Activated B cell treated with CpG ODN at 0.5 μM for 24 hours (primary cell): ENCODE measurements at regions not wholly inside any gene's neighbourhood (a gene's known extent, or its start where the extent isn't known, plus 50 kb on each side); places are given as distances from the start of the nearest gene placed in this dataset.

Source experiments
- ATAC-seq: fragments of 200-7000 bp; cut with Tn5 transposase; one replicate; pipeline ENCODE4 v1.10.0; 2021; ENCODE audit warnings: low read depth, mild to moderate bottlenecking, moderate library complexity
- CTCF ChIA-PET: fragments of 350-600 bp; sonication (Branson Sonifier 250); formaldehyde crosslinking; loops from one replicate; lab custom pipeline; 2021; ENCODE audit warnings: antibody characterized with exemption; lab: Charles Lee
- POLR2A ChIA-PET: fragments of 350-600 bp; sonication (Branson Sonifier 250); formaldehyde crosslinking; loops from one replicate; lab custom pipeline; 2021; ENCODE audit warnings: antibody characterized with exemption; lab: Charles Lee
- DNase-seq: peaks from one replicate; pipeline ENCODE4 v3.0.0; 2022
- H3K27ac Mint-ChIP-seq: one replicate; pipeline ENCODE4 v1.8.0; 2020; ENCODE audit warnings: mixed read lengths
- H3K27me3 Mint-ChIP-seq: one replicate; pipeline ENCODE4 v1.8.0; 2021; ENCODE audit warnings: mixed read lengths
- H3K36me3 Mint-ChIP-seq: one replicate; pipeline ENCODE4 v1.8.0; 2021; ENCODE audit warnings: low read depth, mixed read lengths
- H3K4me1 Mint-ChIP-seq: one replicate; pipeline ENCODE4 v1.8.0; 2021; ENCODE audit warnings: mixed read lengths
- H3K4me3 Mint-ChIP-seq: one replicate; pipeline ENCODE4 v1.8.0; 2020; ENCODE audit warnings: mild to moderate bottlenecking, mixed read lengths
- H3K9me3 Mint-ChIP-seq: one replicate; pipeline ENCODE4 v1.8.0; 2020; ENCODE audit warnings: mixed read lengths
- intact Hi-C: fragments of 100-400 bp; cut with micrococcal nuclease; formaldehyde crosslinking; loops from one replicate; pipeline ENCODE4 v1.15.1; 2024
- TF ChIP-seq, protein P1 (sequence below): fragments of 200-600 bp; IDR thresholded peaks from one replicate; pipeline ENCODE4 v1.8.0; 2022; ENCODE audit warnings: antibody characterized with exemption, mild to moderate bottlenecking

DNA sequence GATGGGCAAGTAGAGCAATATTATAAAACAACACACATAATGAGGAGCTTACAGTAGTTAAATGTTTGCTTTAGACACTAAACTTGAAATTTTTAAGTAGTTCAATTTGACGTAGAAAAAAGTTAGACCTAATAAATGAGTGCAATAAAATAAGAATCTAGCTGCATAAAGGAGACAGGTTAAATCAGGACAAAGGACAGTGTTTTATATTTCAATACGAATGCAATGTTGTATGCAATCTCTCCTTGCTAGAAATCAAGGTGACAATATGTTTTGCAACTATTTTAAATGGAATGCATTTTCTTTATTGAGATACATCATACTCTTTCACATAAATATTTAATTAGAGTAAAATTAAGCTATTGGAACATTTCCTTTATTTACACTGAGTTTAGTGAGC lies 267.9 kb downstream of the CASP12 start:
- Mint-ChIP-seq H3K9me3 (no peaks in the 10 kb centered on the region), H3K4me1 (no peaks in the 10 kb centered on the region), H3K36me3 (no peaks in the 10 kb centered on the region), H3K27ac (no peak overlapping the region), H3K27me3 (peaks cover 1% of the 10 kb centered on the region), H3K4me3 (no peak overlapping the region)
- POLR2A ChIA-PET = no interaction called here
- TF ChIP-seq, protein P1, sequence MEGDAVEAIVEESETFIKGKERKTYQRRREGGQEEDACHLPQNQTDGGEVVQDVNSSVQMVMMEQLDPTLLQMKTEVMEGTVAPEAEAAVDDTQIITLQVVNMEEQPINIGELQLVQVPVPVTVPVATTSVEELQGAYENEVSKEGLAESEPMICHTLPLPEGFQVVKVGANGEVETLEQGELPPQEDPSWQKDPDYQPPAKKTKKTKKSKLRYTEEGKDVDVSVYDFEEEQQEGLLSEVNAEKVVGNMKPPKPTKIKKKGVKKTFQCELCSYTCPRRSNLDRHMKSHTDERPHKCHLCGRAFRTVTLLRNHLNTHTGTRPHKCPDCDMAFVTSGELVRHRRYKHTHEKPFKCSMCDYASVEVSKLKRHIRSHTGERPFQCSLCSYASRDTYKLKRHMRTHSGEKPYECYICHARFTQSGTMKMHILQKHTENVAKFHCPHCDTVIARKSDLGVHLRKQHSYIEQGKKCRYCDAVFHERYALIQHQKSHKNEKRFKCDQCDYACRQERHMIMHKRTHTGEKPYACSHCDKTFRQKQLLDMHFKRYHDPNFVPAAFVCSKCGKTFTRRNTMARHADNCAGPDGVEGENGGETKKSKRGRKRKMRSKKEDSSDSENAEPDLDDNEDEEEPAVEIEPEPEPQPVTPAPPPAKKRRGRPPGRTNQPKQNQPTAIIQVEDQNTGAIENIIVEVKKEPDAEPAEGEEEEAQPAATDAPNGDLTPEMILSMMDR = no peak
- DNase-seq (no peak), ATAC-seq (no peak)
- CTCF ChIA-PET = no interaction called here
- intact Hi-C loops = no loop called here

DNA sequence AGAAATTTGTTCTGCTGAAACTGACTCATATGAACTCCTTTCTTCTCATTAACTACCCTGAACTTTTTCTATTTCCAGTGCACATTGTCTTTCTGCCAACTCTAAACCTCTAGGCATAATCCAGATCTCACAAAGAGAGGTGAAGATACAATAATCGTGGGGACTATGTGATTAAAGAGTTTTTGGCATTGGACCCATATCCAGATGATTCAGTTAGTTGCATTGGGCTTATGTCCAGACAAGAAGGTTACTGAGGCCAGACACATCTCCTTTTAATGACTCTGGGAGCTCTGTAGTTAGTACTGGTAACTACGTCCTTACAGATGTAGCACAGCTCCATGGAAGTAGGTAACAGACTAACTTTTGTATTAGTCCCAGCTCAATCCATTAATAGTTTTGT lies 273.0 kb downstream of the CASP12 start:
- TF ChIP-seq, protein P1 = no peak
- ATAC-seq (no peak), DNase-seq (no peak)
- Mint-ChIP-seq H3K27me3 (peaks cover under 1% of the 10 kb centered on the region), H3K9me3 (no peaks in the 10 kb centered on the region), H3K4me3 (no peak overlapping the region), H3K36me3 (no peaks in the 10 kb centered on the region), H3K4me1 (no peaks in the 10 kb centered on the region), H3K27ac (no peak overlapping the region)
- intact Hi-C loops = no loop called here
- POLR2A ChIA-PET = no interaction called here
- CTCF ChIA-PET = interaction anchor here (1.0 kb wide), 1 partner anchor 16 kb away, joined by 3 read pairs; no protein-coding TSS in a partner anchor

DNA sequence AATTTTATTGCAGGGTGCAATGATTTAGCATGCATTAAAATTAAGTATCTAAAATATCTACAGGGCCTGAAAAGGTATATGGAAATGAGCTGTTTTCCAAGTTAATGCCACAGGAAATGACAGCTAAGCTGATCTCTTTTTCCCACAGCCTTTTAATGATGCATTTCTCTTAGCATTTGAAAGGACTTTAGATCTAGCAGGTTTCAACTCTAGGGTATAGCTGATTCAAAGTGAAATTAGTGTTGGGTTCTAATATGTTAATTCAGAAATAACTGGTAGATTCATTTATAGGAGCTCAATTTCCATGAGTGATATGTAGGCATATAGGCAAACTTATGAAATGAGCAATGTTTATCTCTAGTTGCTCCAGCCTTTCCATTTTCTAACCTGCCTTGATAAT lies 274.2 kb downstream of the CASP12 start:
- DNase-seq (no peak), ATAC-seq (no peak)
- ChIA-PET POLR2A (no interaction called here), CTCF (no interaction called here)
- Mint-ChIP-seq H3K27me3 (no peaks in the 10 kb centered on the region), H3K4me3 (no peak overlapping the region), H3K36me3 (no peaks in the 10 kb centered on the region), H3K27ac (no peak overlapping the region), H3K9me3 (no peaks in the 10 kb centered on the region), H3K4me1 (no peaks in the 10 kb centered on the region)
- TF ChIP-seq, protein P1 = no peak
- intact Hi-C loops = no loop called here

DNA sequence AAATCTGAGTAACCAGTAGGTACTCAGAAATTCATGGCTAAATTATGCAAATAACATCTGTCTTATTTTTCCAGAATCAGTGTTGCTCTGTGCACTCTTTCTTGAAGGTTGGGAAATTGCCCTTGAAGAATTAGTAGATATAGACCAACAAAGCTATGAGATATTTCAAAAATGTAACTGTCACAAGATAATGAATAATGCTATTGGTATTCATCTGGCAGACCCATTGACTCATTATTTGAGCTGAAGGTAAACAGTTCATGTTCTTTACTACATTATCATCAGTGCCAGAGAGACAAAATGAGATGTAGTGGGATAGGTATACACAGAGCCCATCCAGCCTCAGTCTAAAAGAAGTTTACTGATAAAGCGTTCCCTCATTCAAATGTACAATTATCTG lies 274.7 kb downstream of the CASP12 start:
- DNase-seq = no peak
- no peaks in the 10 kb centered on the region for H3K4me1 Mint-ChIP-seq
- H3K27me3 Mint-ChIP-seq = no peaks in the 10 kb centered on the region
- ATAC-seq = no peak
- intact Hi-C loops = no loop called here
- TF ChIP-seq, protein P1 = no peak
- no peak overlapping the region for H3K4me3 Mint-ChIP-seq
- ChIA-PET POLR2A (no interaction called here), CTCF (no interaction called here)
- no peaks in the 10 kb centered on the region for H3K9me3 Mint-ChIP-seq
- no peaks in the 10 kb centered on the region for H3K36me3 Mint-ChIP-seq
- H3K27ac Mint-ChIP-seq = no peak overlapping the region

DNA sequence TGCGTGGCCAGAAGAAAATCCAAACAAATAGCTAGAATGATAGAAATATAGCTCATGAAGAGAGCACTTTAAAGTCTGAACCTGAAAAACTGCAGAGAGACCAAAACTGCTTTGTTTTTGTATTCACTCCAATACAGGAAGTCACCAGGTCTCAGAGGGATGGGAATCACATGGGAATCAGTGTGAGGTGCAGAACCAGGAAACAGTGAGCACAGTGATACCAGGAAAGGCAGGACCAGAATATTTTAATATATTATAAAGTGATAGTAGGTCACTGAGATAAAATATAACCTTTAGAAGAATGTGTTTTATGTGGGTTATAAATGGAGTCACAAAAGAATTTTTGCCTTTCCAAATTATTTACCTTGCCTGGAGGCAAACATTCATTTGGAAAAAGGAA lies 277.3 kb downstream of the CASP12 start:
- peaks cover 3% of the 10 kb centered on the region for H3K9me3 Mint-ChIP-seq
- no peaks in the 10 kb centered on the region for H3K36me3 Mint-ChIP-seq
- ChIA-PET CTCF (interaction anchor here (0.6 kb wide), 1 partner anchor 326 kb away, joined by 3 read pairs; no protein-coding TSS in a partner anchor), POLR2A (no interaction called here)
- TF ChIP-seq, protein P1 = no peak
- H3K27me3 Mint-ChIP-seq = no peaks in the 10 kb centered on the region
- H3K4me1 Mint-ChIP-seq = no peaks in the 10 kb centered on the region
- no peak overlapping the region for H3K4me3 Mint-ChIP-seq
- ATAC-seq (no peak), DNase-seq (no peak)
- intact Hi-C loops = no loop called here
- no peak overlapping the region for H3K27ac Mint-ChIP-seq
